ENCODE measurements at regions not wholly inside any gene's neighbourhood (a gene's known extent, or its start where the extent isn't known, plus 50 kb on each side); places are given as distances from the start of the nearest gene placed in this dataset.

DNA sequence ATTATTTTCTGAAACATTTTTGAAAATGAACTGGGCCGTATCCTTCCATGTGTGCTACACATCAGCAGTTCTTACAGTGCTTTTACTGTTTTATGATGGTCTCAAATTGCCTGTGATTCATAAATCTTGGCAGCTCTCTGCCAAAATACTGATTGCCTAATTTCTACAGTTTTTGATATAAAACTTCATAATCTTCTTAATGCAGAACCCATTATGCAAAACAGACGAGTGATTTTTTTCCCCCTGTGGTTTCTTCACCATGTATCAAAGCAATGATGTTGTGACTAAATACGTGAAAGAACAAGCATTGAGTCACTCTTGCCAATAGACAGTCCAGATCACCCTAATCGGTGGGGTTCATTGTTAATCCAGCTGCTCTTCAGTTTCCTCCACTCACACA lies 156.4 kb upstream of the WDR1 start:
- no CpG with 5 or more reads among the region's 4 CpGs for WGBS, 2 experiments (ENCODE audit: extremely low coverage in 2 of 2, insufficient read length in 1 of 2)

More for the DNA sequence above, 156.4 kb upstream of the WDR1 start:
- no peak overlapping the region for H2BK15ac ChIP-seq (ENCODE audit: low read depth, low read length)
- no peak overlapping the region for H2BK20ac ChIP-seq (ENCODE audit: low read depth, low read length)
- H2AK9ac ChIP-seq (replicated peaks; ENCODE audit: low read depth, low read length, poor library complexity), result no peak overlapping the region
- no peak overlapping the region for H3K9ac ChIP-seq (ENCODE audit: low read depth, low read length)
- no peak overlapping the region for H3K56ac ChIP-seq (ENCODE audit: extremely low read depth, insufficient read depth, low read length)
- no peaks in the 10 kb centered on the region for H3K79me1 ChIP-seq (ENCODE audit: low read depth in 1 of 2, low read length in 2 of 2)
- ChIA-PET POLR2A (ENCODE audit: unreplicated experiment) (no interaction called here), CTCF (no interaction called here)
- no peak overlapping the region for H4K91ac ChIP-seq (ENCODE audit: insufficient read depth, low read depth, low read length)
- H3K18ac ChIP-seq (ENCODE audit: low read depth, low read length), result no peak overlapping the region
- intact Hi-C loops (cut with micrococcal nuclease) (no loop called here), dilution Hi-C loops (cut with HindIII; ENCODE audit: low sequenced_read_pairs, unreplicated experiment) (no loop called here), in situ Hi-C loops (cut with MboI; ENCODE audit: low sequenced_read_pairs) (no loop called here)
- H3K14ac ChIP-seq (replicated peaks; ENCODE audit: low read depth, low read length), result no peak overlapping the region
- H3K36me3 ChIP-seq (ENCODE audit: control insufficient read depth, insufficient read depth, low read length), result no peaks in the 10 kb centered on the region
- no peak overlapping the region for H2AFZ ChIP-seq (replicated peaks; ENCODE audit: low read length, poor library complexity)
- no peak overlapping the region for H3K4ac ChIP-seq (ENCODE audit: low read depth, low read length)
- H3K4me3 ChIP-seq (ENCODE audit: insufficient read depth, low read depth, low read length), result no peak overlapping the region
- H2BK120ac ChIP-seq (ENCODE audit: low read depth, low read length), result no peak overlapping the region
- no TSS peak for BruUV-seq (replicated peaks)
- H4K8ac ChIP-seq (ENCODE audit: low read depth in 2 of 2, low read length in 2 of 2), result no peak overlapping the region
- H3K4me2 ChIP-seq (ENCODE audit: low read depth, low read length), result no peak overlapping the region
- TF ChIP-seq CHD1 (IDR thresholded peaks at IDR 0.05; ENCODE audit: low read depth, low read length) (no peak), RAD21 (IDR thresholded peaks at IDR 0.05; ENCODE audit: low read length) (no peak), SMC3 (IDR thresholded peaks at IDR 0.05; ENCODE audit: low read depth, low read length) (no peak), POLR2A (IDR thresholded peaks at IDR 0.05; ENCODE audit: low read depth, low read length) (no peak), ELK1 (IDR thresholded peaks at IDR 0.05; ENCODE audit: borderline replicate concordance, low read depth, low read length) (no peak)
- no peak for ATAC-seq (ENCODE audit: low read depth)
- no peak overlapping the region for H2AK5ac ChIP-seq (ENCODE audit: low read depth, low read length)
- H3K27me3 ChIP-seq (ENCODE audit: control insufficient read depth, insufficient read depth, low read length), result no peaks in the 10 kb centered on the region
- peaks cover 5% of the 10 kb centered on the region; the same call in 1 of the 2 replicates for H3K9me3 ChIP-seq (ENCODE audit: control insufficient read depth, insufficient read depth, low read length)
- no peaks in the 10 kb centered on the region for H3K9me1 ChIP-seq (ENCODE audit: insufficient read depth, low read length)
- H4K20me1 ChIP-seq (ENCODE audit: insufficient read depth, low read length), result no peaks in the 10 kb centered on the region
- no peak for DNase-seq
- no peak overlapping the region for H3K23ac ChIP-seq (ENCODE audit: low read depth, low read length)
- H2BK5ac ChIP-seq (ENCODE audit: low read depth, low read length, poor library complexity, severe bottlenecking), result no peak overlapping the region
- H3K27ac ChIP-seq (ENCODE audit: insufficient read depth, low read length), result no peak overlapping the region
- no peak overlapping the region for H4K5ac ChIP-seq (ENCODE audit: low read depth, low read length)
- H3K4me1 ChIP-seq (ENCODE audit: control insufficient read depth, insufficient read depth, low read length), result no peaks in the 10 kb centered on the region
